Inflammatory macrophage treated with lipopolysaccharide for 1 hour (primary cell): ENCODE measurements at regions not wholly inside any gene's neighbourhood (a gene's known extent, or its start where the extent isn't known, plus 50 kb on each side); places are given as distances from the start of the nearest gene placed in this dataset.

ENCODE experiments used
- DNase-seq, 2 donors: peaks; one replicate each; pipeline ENCODE4 v3.0.0-alpha.2; 2020 to 2022

DNA sequence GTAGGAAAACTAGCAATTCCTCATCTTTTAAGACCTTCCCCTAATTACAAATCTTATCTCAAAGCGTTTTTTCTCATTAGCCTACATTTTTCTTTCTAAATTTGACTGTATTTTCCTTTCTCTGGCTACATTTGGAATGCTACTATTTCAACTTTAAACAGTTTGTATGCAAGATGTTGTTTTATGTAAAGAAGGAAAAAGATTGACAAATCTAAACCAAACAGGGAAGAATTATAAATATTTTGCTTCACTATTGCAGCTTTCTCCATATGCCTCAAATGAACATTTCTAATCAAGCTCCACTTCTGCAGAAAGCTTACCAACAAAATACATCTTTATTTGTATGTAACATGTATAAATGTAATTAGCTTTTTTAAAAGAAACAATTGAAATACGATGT is 156.2 kb downstream of the MZT1 start:
- no peak for DNase-seq

DNA sequence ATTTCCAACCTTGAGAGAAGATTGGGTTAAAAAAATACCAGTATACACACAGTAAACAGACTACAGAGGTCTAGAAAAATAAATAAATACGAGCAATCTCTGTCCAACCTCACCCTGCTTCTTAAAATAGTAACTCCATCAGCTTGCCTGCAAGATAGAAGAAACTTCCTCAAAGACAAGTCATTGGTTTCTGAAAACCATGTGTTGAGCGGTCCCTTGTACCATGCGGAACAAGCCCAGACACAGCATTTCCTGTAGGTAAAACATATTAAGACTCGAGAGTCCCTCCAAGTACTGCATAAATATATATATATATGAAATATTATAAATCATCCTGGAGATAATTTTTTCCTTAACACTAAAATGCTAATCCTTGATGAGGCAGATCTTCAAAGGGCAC is 157.4 kb downstream of the MZT1 start:
- DNase-seq, result peak in 1 of 2 donors; percentile 1

DNA sequence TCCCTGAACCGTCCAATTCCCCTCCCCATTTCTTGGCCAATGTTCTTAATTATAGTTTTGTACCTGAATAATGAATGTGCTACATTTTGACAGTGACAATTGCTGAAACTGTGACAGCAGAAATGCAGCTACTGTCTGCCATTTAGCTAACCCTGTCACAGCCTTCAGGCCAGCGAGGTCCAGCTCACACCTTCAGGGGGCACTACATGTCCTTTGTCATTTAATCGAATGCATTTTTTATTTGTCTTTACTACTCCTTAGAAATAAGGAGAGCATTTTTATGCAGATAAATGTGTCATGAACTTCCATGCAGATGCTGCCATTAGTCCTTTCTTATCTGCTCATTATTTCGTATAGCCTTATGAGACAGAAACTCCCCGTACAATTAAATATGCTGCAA is 159.9 kb downstream of the MZT1 start:
- no peak for DNase-seq

DNA sequence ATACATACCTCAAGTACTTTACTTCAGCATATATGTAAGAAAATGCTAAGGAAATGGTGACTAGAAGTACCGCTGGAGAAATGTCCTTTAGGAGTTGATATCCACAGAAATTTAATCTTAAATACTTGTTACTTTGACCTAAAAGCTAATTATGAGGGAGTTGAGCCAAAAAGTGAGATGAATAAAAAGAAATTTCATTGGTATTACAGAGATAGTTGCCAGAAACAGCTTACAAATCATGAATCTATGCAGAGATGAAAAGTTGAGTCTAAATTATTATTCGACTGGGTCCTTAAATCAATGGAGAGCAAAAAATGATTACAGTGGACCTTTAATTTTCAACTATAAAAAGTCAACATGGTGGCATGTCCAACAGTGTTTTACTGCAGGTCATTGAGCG is 160.9 kb downstream of the MZT1 start:
- DNase-seq, result no peak

DNA sequence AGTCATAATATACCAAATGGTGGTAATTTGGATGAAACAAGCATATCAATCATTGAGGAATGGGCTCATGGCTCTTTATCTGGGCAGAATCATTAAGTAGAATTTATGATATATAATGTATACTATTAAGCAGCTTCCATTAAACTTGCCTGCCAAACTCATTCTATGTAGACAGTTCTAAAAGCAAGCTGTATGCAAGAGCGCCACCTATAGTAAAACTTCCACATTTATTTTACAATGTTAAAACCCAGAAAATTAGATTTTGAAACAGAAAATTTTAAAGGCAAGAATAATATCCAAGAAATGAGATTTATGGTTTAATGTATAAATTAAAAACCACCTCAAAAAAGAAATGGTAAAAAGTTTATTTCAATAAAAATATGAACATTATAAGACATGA is 161.5 kb downstream of the MZT1 start:
- DNase-seq, result peak; percentile 13 to 60

DNA sequence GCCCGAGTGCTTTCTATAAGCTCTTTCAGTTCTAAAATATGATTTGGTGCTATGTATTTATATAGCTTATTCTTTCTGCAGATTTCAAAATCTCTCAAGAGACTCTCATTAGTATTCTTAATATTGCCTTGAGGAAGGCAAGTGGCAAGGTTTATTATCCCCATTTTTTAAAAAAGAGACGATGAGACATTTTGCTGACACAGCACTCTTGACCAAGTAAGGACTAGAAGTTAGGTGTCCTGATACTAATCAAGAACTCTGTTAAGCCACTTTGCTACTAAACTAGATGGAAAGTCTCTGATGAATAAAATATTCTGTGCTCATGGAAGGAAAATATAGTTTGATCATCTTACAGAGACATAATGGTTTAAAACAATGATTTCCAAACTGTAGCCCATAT is 164.7 kb downstream of the MZT1 start:
- no peak for DNase-seq

DNA sequence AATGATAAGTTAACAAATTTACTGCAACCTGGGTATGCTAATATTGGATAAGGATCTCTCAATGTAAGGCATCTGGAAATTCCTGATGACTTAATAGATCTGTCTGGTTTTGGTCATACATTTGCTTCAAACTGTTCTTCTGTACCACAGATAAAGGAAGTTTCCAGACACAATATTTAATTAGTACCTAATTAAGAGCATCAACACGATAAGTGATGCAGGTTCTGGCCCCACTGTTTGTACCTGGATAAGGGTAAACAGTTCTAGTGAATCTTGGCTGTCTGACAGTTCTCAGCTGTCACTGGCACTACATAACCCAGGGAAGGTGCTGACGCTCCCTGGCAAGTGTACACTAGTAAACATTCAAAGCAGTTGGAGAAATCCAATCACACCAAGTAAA is 165.6 kb downstream of the MZT1 start:
- no peak for DNase-seq

DNA sequence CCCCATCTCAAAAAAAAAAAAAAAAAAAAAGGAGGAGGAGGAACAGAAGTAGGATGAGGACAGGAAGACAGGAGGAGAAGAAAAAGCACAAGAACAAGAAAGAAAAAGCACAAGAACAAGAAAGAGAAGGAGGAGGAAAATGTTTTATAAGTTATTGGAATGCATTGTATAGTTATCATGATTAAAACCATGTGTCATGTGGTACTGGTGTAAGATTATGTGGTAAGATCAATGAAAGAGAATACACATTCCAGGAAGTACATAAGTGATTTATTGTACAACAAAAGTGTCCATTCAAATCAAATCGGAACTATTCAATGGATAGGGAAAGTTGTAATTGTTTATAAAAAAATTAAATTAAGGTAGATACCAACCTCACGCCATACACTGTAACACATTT is 167.7 kb downstream of the MZT1 start:
- DNase-seq, result no peak

DNA sequence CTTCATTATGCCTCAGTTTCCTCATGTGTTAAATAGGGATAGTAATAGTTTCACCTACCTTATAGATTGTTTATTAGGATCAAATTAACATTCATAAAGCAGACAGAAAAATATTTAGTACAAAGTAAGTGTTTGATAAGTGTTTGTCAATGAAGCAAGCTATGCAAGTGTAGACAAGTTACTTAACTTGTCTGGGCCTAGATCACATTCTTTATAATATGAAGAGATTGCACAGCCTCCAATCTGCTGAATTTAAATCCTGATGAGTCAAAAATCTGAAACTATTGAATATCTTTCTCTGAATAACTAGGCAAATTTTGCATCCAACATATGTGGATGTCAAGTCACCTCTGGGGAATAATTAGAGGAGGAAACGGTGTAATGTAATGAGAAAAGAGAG is 170.5 kb downstream of the MZT1 start:
- DNase-seq, result no peak

DNA sequence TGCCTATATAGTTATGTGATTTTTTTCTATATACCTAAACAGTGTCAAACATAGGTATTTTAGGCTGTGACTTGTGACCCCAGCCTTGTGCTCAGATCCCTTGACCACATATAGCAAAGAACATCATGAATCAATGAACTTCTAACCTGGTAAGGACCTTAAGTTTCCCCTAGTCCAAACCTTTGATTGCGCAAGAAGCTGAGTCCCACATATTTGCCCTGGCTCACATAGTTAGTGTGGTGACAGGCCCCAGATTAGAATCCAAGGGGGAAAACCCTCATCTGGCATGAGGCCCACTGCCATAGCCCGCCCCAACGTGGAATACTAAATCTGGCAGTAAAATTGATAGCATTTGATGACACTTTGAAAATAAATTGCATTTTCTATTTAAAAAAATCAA is 171.8 kb downstream of the MZT1 start:
- no peak for DNase-seq

DNA sequence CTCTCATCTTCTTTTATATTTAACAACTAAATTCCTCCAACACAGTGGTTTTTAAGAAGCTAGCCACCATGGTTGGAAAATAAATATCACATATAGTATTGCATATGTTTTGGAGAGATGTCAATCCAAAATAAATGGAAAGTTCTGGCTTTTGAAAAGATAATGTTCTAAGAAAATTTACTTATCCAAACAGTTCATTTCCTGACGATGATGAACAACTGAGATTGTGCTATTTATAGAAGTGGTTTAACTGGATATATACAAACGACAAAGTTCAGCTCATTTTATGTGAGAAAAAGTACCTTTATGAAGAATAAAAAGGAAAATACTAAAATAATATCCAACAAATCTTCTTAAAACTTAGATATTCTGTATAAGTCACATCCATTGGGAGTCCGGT is 174.7 kb downstream of the MZT1 start:
- DNase-seq, result no peak

DNA sequence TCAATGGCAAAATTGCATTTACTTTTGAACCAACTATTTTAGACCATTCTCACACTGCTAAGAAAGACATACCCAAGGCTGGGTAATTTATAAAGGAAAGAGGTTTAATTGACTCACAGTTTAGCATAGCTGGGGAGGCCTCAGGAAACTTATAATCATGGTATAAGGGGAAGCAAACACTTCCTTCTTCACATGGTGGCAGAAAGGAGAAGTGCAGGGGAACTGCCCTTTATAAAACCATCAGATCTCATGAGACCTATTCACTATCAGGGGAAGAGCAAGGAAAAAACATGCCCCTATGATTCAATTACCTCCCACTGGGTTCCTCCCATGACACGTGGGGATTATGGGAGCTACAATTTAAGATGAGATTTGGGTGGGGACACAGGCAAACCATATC is 181.5 kb downstream of the MZT1 start:
- peak in 1 of 2 donors; percentile 6 for DNase-seq

DNA sequence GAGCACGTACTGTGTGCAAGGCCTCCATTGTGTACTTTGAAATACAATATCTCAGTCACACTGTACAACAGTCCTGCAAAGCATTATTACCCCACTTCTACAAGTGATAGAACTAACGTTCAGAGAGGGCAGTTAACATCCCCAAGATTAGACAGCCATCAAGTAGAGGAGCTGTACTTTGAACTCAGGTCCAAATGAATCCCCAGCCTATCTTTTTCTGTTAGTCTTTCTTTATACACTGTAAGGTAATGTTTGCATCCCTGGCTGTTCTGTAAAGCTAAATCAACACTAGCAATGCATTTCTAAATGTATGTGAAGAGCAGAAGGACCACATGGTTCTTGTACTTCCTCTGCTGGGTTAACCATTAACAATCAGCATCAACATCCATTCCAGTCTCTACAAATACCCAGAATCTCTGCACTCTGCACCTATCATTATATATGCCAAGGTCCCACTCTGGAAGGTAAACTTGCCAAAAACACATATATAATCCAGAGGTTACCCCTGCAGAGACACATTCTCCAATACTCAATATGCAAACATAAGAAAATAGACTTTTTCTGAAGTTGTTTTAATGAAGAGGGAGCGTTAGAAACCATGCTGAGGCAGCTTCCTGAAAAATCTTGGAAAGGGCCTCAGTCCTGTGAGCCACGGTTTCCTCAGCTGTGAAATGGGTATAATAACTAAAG is 182.3 kb downstream of the MZT1 start:
- no peak for DNase-seq

DNA sequence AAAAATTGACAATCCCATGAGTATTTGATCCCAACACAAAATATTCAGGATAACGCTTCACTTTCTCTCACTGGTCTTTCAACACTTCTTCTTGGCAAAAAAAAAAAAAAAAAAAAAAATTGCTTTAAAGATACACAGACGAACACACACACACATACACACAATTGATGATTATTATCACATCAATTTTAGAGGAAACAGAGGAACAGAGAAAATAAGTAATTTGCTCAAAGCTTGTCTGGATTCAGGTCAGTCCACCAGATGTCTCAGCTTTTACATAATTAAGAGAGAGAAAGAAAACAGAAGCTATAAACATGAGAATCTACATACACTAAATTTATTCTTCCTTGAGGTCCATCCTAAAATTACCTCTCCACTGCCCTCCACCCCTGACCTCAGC is 183.4 kb downstream of the MZT1 start:
- DNase-seq, result no peak

DNA sequence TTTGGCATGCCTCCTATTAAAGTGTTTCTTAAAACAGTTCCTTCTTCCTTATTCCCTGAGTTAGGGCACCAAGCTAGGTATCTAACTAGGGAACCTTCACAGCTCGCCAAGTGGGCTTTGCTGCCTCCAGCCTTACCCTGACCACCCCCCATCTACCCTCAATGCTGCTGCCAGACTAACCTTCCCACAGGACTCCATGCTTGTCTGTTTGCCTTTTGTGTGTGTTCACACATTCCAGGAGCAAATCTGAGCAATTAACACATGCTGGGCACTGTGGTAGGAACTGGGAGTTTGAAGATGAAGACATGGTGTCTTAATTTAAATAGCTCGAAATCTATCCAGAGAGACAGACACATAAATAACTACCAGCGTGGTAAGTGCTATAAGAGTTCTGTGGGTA is 185.2 kb downstream of the MZT1 start:
- no peak for DNase-seq

DNA sequence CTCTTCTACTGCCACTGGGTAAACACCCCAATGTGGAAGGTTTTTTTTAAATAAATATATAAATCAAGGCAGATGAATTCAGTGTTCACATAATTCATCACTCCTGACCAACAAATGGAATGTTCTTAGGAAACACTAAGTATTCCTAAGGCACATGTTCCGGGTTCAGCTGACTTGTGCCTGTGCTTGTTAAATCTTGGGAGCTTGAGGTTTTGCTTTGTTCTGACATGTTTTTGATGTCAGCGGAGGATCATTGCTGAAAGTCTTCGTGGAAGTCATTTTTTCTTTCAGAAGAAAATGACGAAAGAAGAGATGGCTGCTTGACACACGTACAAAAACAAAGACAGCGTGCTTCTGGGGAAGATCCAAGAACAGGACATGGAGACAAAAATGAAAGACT is 185.8 kb downstream of the MZT1 start:
- no peak for DNase-seq

DNA sequence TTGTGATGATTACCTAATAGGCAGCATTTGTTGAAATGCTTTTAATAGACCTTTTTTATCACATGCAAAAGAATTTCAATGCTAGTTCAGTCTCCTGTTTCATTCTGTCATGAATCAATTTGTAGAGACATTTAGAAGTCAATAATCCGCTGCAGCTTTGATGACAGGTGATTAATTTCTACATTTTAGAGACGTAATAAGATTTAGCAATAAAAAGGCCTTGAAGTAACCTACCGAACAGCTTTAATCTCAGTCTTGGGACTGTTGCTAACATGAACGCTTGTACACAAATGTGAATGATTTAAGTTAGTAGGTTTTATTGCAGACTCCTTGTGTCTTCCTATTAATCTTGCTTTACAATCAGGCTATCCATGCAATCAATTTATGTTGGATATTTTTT is 186.5 kb downstream of the MZT1 start:
- no peak for DNase-seq

DNA sequence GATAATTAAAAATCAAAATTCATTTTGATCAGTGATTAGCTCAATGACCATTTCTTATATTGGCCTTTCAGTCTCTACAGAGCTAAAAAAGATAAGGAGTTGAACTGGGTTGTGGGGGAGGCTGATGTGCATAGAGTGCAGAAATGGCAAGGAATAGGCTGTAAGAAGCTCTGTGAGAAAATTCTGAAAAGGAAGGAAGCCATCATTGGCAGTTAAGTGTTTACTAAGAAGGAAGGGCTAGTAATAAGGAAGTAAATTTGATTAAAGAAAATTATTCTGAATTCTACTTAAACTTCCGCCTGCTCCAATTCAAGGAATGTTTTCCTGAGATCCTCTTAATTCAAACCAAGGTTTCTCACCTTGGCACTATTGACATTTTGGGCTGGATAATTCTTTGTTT is 187.5 kb downstream of the MZT1 start:
- DNase-seq, result no peak

DNA sequence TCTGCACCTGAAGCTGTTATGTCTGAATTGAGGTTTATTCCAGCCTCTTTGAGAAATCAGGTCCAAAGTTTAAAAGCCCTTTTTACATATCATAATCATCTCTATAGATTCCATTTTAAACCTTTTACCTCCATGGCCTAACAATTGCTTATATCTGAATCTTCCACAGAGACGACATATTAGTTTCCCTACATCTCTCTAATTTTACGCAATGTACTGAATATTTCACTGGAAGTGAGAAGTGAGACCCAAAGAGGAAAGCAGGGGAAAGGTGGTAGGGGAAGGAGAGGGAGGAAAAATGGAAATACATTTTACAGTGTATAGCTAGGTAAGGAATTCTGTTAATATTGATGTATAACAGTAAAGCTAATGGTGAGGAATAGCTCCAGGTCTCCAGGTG is 189.6 kb downstream of the MZT1 start:
- DNase-seq, result no peak

DNA sequence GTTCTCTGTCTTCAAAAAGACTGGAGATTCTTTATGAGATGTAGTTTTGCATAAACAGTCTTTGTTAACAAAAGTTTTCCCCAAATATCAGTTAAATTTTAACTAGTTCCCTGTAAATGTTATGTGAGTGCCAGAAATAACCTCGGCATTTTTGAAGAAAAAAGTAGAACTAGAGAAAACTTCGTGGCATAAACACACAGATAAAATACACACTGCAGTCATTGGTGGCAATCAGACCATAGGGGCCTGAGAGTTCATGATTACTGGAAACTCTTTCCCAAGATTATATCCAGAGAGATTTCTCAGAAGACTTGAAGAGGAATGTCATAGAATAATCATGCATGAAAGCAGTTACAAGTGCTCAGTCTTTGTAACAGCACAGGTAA is 190.0 kb downstream of the MZT1 start:
- no peak for DNase-seq

DNA sequence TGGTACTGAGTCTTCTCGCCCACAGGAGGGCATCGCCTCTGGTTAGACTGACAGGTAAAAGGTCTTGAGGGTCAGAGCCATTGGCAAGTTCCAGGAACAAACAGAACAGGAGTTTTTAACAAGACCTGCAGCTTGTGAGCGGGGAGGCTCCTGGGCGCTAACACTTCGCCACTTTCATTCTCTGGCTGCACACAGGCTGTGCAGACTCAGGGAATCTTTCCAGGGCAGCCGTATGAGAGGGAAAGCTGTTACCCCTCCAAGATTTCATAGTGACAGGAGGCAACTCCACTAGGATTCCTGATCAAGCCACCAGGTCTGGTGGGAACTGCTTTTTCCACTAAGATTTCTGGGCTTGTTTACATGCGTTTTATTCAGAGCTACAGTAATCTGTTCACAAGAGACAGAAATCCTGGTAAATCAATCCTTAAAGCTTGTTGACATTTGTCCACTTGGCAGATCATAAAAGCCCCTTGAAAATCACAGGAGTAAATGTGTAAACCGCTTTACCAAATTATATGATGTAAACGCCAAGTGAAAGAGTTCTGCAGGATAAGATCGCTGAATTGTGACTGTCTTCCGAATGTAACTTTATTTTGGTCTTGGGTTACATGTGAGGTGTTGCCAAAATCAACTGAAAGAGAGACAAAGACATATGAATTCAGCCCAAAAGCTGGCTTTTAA is 190.6 kb downstream of the MZT1 start:
- DNase-seq, result no peak

DNA sequence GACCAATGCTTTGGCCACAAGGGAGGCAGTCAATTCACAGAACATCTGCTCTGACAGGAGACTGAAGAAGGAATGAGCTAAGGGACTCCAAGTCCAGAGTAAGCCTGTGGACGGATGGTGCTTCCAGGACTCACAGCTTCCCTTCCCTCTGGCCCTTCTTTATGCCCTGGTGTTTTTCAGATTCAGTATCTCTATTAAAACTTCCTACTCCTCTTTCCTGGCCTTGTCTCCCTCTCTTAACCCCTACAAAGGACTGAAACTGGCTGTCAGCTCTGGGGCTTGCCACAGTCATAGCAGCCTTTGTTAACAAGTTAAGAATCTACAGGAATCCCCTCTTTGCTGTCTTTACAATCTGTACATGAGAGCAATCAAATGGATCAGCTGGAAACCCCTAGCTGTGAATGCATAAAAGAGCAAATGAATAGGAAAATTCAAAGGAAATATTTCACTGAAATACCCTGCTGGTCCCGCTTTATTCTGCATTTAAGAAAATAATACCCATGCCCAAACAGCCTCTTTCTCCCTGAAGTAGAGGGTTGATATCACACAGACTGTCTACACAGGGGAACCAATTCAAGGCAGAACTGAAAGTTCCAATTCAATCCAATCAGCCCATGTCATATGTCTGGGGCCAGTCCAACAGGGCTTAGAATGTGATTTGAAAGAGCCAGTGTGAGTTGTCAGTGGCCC is 192.3 kb downstream of the MZT1 start:
- DNase-seq, result no peak

DNA sequence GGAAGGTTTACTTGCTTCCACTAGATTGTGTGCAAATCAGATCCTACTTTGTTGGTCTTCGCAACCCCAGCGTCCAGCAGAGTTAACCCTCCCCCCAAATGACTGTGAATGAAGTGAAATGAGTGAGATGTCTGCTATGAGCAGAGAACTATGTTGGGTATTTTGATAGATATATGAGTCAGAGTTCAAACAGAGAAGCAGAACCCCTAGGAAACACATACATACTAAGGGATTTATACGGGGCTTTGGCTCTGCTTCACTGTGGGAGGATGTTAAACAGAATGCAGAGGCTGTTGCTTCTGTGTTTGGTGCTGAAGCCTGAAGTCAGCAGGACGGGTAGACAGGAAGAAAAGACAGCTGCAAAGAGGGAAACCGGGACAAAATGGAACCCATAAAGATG is 197.0 kb downstream of the MZT1 start:
- DNase-seq, result no peak

DNA sequence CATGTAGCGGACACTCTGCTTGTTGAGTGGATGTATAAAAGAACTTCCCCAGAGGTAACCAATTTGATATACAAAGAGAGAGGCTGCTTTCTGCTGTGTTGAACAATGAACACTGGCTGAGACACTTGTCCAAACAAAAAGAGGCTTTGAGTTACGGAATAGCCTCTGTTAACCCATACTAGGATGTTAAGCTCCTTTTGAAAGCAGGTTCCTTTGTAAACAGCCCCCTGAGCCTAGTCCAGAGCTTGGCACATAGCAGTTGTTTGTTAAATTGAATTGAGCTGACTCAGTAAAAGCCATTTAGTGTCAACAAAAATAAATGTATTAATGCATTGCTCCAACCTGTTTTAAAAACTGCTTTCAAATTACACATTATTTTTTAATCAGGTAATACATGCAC is 200.1 kb downstream of the MZT1 start:
- DNase-seq, result no peak

DNA sequence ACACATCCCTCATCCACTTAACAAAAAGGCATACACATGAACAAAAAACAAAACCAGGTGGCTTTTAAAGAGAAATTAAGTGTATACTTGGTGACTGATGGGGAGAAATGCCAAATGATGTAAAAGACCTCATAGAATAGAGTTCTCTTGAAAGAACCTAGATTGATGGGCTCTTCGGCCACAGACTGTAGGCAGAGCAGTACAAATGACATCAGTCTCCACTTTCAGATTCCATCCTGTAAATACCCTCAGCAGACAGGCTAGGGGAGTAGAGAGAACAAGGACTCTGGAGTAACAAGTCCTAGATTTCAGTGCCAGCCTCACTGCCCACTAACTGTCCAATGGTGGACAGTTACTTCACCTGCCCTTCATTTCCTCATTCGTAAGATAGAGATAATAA is 203.8 kb downstream of the MZT1 start:
- DNase-seq, result no peak
